Neuronal stem cell (in vitro differentiated cells): ENCODE measurements at regions not wholly inside any gene's neighbourhood (a gene's known extent, or its start where the extent isn't known, plus 50 kb on each side); places are given as distances from the start of the nearest gene placed in this dataset.

Experiments used
- DNase-seq: peaks from one replicate; pipeline ENCODE4 v3.0.0-alpha.2; 2013; ENCODE audit warnings: low spot score
- H2AFZ ChIP-seq: one replicate; pipeline ENCODE4 v1.6.1; 2013; ENCODE audit warnings: mild to moderate bottlenecking, low read length, inconsistent platforms
- H2AK5ac ChIP-seq: 2 replicates; pipeline ENCODE4 v1.6.1; 2013; ENCODE audit warnings: low read depth, mild to moderate bottlenecking, inconsistent platforms, low read length, moderate library complexity, mixed read lengths
- H2BK120ac ChIP-seq: 2 replicates; pipeline ENCODE4 v1.6.1; 2013; ENCODE audit warnings: low read depth, mild to moderate bottlenecking, inconsistent platforms, low read length, moderate library complexity, mixed read lengths
- H2BK12ac ChIP-seq: one replicate; pipeline ENCODE4 v1.6.1; 2013; ENCODE audit warnings: low read length, inconsistent platforms
- H2BK15ac ChIP-seq: 2 replicates; pipeline ENCODE4 v1.6.1; 2013; ENCODE audit warnings: mild to moderate bottlenecking, low read length, inconsistent platforms, mixed read lengths
- H2BK5ac ChIP-seq: one replicate; pipeline ENCODE4 v1.6.1; 2013; ENCODE audit warnings: inconsistent platforms, mild to moderate bottlenecking, low read length, moderate library complexity
- H3K14ac ChIP-seq: one replicate; pipeline ENCODE4 v1.6.1; 2013; ENCODE audit warnings: low read length, inconsistent platforms
- H3K18ac ChIP-seq: 2 replicates; pipeline ENCODE4 v1.6.1; 2013; ENCODE audit warnings: low read length, inconsistent platforms
- H3K23ac ChIP-seq: 2 replicates; pipeline ENCODE4 v1.6.1; 2013; ENCODE audit warnings: low read depth, mild to moderate bottlenecking, mixed read lengths, low read length, inconsistent platforms; ENCODE audit not compliant: poor library complexity
- H3K27ac ChIP-seq: replicated peaks from 3 replicates; pipeline ENCODE4 v1.5.1; 2013; ENCODE audit warnings: low read length, inconsistent platforms
- H3K27me3 ChIP-seq, 3 experiments: 2 replicates each; pipeline ENCODE4 v1.6.1; 2013; ENCODE audit warnings: low read length in 3 of 3, mild to moderate bottlenecking in 2 of 3, inconsistent platforms in 1 of 3, low read depth in 1 of 3, mixed read lengths in 1 of 3, moderate library complexity in 1 of 3; ENCODE audit not compliant: control insufficient read depth in 3 of 3, insufficient read depth in 3 of 3
- H3K36me3 ChIP-seq, 2 donors: replicated peaks in 1 of 2; 2 replicates each; pipeline ENCODE4 v1.6.1; 2013; ENCODE audit warnings: low read length in 2 of 2; ENCODE audit not compliant: control insufficient read depth in 2 of 2, insufficient read depth in 2 of 2
- H3K4ac ChIP-seq: 2 replicates; pipeline ENCODE4 v1.6.1; 2013; ENCODE audit warnings: inconsistent platforms, mild to moderate bottlenecking, low read length, moderate library complexity
- H3K4me1 ChIP-seq, 2 donors: 1 replicate in 1 of 2; 2 replicates in 1 of 2; pipeline ENCODE4 v1.6.1; 2013; ENCODE audit warnings: low read length in 2 of 2, low read depth in 1 of 2; ENCODE audit not compliant: control insufficient read depth in 2 of 2, insufficient read depth in 1 of 2
- H3K4me2 ChIP-seq: one replicate; pipeline ENCODE4 v1.6.1; 2013; ENCODE audit warnings: mild to moderate bottlenecking, low read length, inconsistent platforms; ENCODE audit not compliant: insufficient read depth, poor library complexity, severe bottlenecking
- H3K4me3 ChIP-seq, 2 donors: 2 replicates each; pipeline ENCODE4 v1.5.1; 2013; ENCODE audit warnings: low read length in 2 of 2, mild to moderate bottlenecking in 2 of 2, inconsistent platforms in 1 of 2, moderate library complexity in 1 of 2
- H3K79me1 ChIP-seq: one replicate; pipeline ENCODE4 v1.6.1; 2013; ENCODE audit warnings: low read depth, mild to moderate bottlenecking, inconsistent platforms, low read length, moderate library complexity
- H3K9ac ChIP-seq: one replicate; pipeline ENCODE4 v1.6.1; 2013; ENCODE audit warnings: mild to moderate bottlenecking, low read depth, low read length, inconsistent platforms; ENCODE audit not compliant: poor library complexity
- H3K9me3 ChIP-seq, 2 donors: replicated peaks in 1 of 2; 2 replicates each; pipeline versions ENCODE3 to v1.6.1; 2013; ENCODE audit warnings: low read length in 2 of 2, mild to moderate bottlenecking in 2 of 2, inconsistent platforms in 1 of 2, low read depth in 1 of 2, mixed read lengths in 1 of 2, moderate library complexity in 1 of 2; ENCODE audit not compliant: control insufficient read depth in 2 of 2, insufficient read depth in 1 of 2
- H4K8ac ChIP-seq: one replicate; pipeline ENCODE4 v1.6.1; 2013; ENCODE audit warnings: low read depth, mild to moderate bottlenecking, inconsistent platforms, low read length, moderate library complexity
- H4K91ac ChIP-seq: one replicate; pipeline ENCODE4 v1.6.1; 2013; ENCODE audit warnings: low read length, low read depth, mild to moderate bottlenecking, inconsistent platforms; ENCODE audit not compliant: poor library complexity
- WGBS, 2 donors: extraction: QIAGEN DNeasy Blood & Tissue Kit; methylation state at CpG; one replicate each; pipeline ENCODE4 v1.1.7; 2013; ENCODE audit warnings: missing lambda C conversion rate in 2 of 2, mixed read lengths in 1 of 2; ENCODE audit not compliant: insufficient read length in 2 of 2, insufficient replicate concordance in 1 of 2; ENCODE audit errors: extremely low coverage in 2 of 2; 5-methylcytosine and 5-hydroxymethylcytosine counted together

- no peak overlapping the region for H2BK5ac ChIP-seq
- no peak overlapping the region for H3K14ac ChIP-seq
- H3K4ac ChIP-seq: no peak overlapping the region
- no peak overlapping the region for H4K91ac ChIP-seq
- no peak overlapping the region for H2BK120ac ChIP-seq
- no peak overlapping the region for H4K8ac ChIP-seq
- H3K9me3 ChIP-seq: peaks cover 2 to 5% of the 10 kb centered on the region in 2 donors
- no peak overlapping the region for H2BK12ac ChIP-seq
- WGBS, 2 donors: no CpG with 5 or more reads among the region's 3 CpGs
- H2AFZ ChIP-seq: no peak overlapping the region
- H3K9ac ChIP-seq: no peak overlapping the region
- no peak overlapping the region for H3K18ac ChIP-seq
- H3K23ac ChIP-seq: no peak overlapping the region
- no peak overlapping the region for H3K4me3 ChIP-seq
- H3K36me3 ChIP-seq: no peaks in the 10 kb centered on the region
- no peaks in the 10 kb centered on the region for H3K79me1 ChIP-seq
- no peak for DNase-seq
- no peak overlapping the region for H3K27ac ChIP-seq
- H3K27me3 ChIP-seq: no peaks in the 10 kb centered on the region
- no peak overlapping the region for H3K4me2 ChIP-seq
- H2AK5ac ChIP-seq: no peak overlapping the region
- no peak overlapping the region for H2BK15ac ChIP-seq
- H3K4me1 ChIP-seq: peaks cover 8 to 19% of the 10 kb centered on the region in 2 donors
Measured at GRCh38 chr3:181940703-181941102, 229.0 kb downstream of the SOX2 start.

GRCh38 chr3:181941250-181941649 lies 229.5 kb downstream of the SOX2 start:
- no peaks in the 10 kb centered on the region for H3K36me3 ChIP-seq
- H3K4ac ChIP-seq: no peak overlapping the region
- H2AK5ac ChIP-seq: no peak overlapping the region
- no peak overlapping the region for H3K23ac ChIP-seq
- H4K8ac ChIP-seq: no peak overlapping the region
- H2BK12ac ChIP-seq: no peak overlapping the region
- H3K27me3 ChIP-seq: no peaks in the 10 kb centered on the region
- no peak overlapping the region for H3K18ac ChIP-seq
- no peak overlapping the region for H3K4me2 ChIP-seq
- no peak overlapping the region for H3K14ac ChIP-seq
- H3K9ac ChIP-seq: no peak overlapping the region
- WGBS, 2 donors: no CpG with 5 or more reads among the region's 5 CpGs
- H2BK5ac ChIP-seq: no peak overlapping the region
- peaks cover 2 to 5% of the 10 kb centered on the region in 2 donors for H3K9me3 ChIP-seq
- H4K91ac ChIP-seq: no peak overlapping the region
- H3K4me3 ChIP-seq: no peak overlapping the region
- H2AFZ ChIP-seq: peak overlapping the region; percentile 33
- no peak overlapping the region for H2BK120ac ChIP-seq
- H2BK15ac ChIP-seq: no peak overlapping the region
- H3K4me1 ChIP-seq: peaks cover 8 to 19% of the 10 kb centered on the region in 2 donors
- no peak overlapping the region for H3K27ac ChIP-seq
- no peaks in the 10 kb centered on the region for H3K79me1 ChIP-seq
- DNase-seq: no peak

GRCh38 chr3:181943285-181943684 lies 231.6 kb downstream of the SOX2 start:
- Histone ChIP-seq H3K9ac (no peak overlapping the region), H3K27me3 (no peaks in the 10 kb centered on the region), H3K27ac (no peak overlapping the region), H3K79me1 (no peaks in the 10 kb centered on the region), H3K14ac (no peak overlapping the region), H3K36me3 (no peaks in the 10 kb centered on the region), H2BK120ac (no peak overlapping the region), H2BK5ac (no peak overlapping the region), H3K18ac (no peak overlapping the region), H3K4ac (no peak overlapping the region), H3K4me2 (no peak overlapping the region), H3K23ac (no peak overlapping the region), H2AK5ac (no peak overlapping the region), H2BK12ac (no peak overlapping the region), H4K8ac (no peak overlapping the region), H2AFZ (peak overlapping the region; percentile 26), H3K4me1 (peaks cover 9 to 19% of the 10 kb centered on the region in 2 donors), H3K4me3 (no peak overlapping the region), H4K91ac (no peak overlapping the region), H3K9me3 (peaks cover 2 to 5% of the 10 kb centered on the region in 2 donors), H2BK15ac (no peak overlapping the region)
- DNase-seq: no peak
- no CpG with 5 or more reads among the region's 6 CpGs for WGBS, 2 donors

DNA sequence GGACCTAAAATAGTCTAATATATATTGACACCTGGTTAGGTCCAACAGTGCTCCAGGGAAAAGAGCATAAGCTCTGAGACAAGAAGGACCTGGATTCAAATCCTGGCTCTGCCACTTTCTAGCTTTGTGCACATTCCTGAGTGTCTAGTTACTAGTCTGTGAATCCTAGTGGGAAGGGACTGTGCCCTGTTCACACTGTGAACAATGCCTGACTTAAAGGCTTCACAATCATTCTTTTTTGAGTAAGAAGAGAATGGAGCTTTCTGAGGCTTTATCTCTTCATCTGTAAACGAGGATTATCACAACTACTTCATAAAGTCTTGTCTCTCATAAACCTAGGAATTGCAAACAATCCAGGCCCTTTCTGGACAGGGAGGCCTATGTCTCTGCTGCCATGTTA lies 235.9 kb downstream of the SOX2 start:
- H3K79me1 ChIP-seq: no peaks in the 10 kb centered on the region
- no peak overlapping the region for H3K27ac ChIP-seq
- no peaks in the 10 kb centered on the region for H3K27me3 ChIP-seq
- H2BK120ac ChIP-seq: no peak overlapping the region
- no peak overlapping the region for H2BK12ac ChIP-seq
- H2BK5ac ChIP-seq: no peak overlapping the region
- no peak overlapping the region for H2AFZ ChIP-seq
- whole genome bisulfite sequencing, 2 donors: no CpG with 5 or more reads among the region's 1 CpG
- peaks cover 2 to 5% of the 10 kb centered on the region in 2 donors for H3K9me3 ChIP-seq
- no peak overlapping the region for H2BK15ac ChIP-seq
- H4K8ac ChIP-seq: no peak overlapping the region
- no peak for DNase-seq
- peaks cover 4 to 16% of the 10 kb centered on the region in 2 donors for H3K4me1 ChIP-seq
- no peak overlapping the region for H3K4me3 ChIP-seq
- no peaks in the 10 kb centered on the region for H3K36me3 ChIP-seq
- no peak overlapping the region for H3K23ac ChIP-seq
- H3K18ac ChIP-seq: no peak overlapping the region
- H3K9ac ChIP-seq: no peak overlapping the region
- H2AK5ac ChIP-seq: no peak overlapping the region
- H3K4me2 ChIP-seq: no peak overlapping the region
- no peak overlapping the region for H3K14ac ChIP-seq
- H4K91ac ChIP-seq: no peak overlapping the region
- H3K4ac ChIP-seq: no peak overlapping the region
